Adrenal gland (tissue), 5 donors: ENCODE measurements at regions not wholly inside any gene's neighbourhood (a gene's known extent, or its start where the extent isn't known, plus 50 kb on each side); places are given as distances from the start of the nearest gene placed in this dataset.

ENCODE experiments used
- POLR2A ChIP-seq, 2 donors: fragments of 450-650 bp; IDR thresholded peaks; one replicate each; pipeline ENCODE4 v1.6.1; 2017; ENCODE audit warnings: antibody characterized with exemption in 2 of 2, mild to moderate bottlenecking in 2 of 2, moderate library complexity in 1 of 2
- TF ChIP-seq, protein P1 (sequence below), 6 experiments: fragments of 450-650 bp in 4 of 6; fragments of 200-600 bp in 2 of 6; sonication (generic) in 1 of 6; IDR thresholded peaks; 1 replicate in 5 of 6; 2 replicates in 1 of 6; pipeline versions ENCODE4 v1.5.1 to v1.8.0; 2016 to 2021; ENCODE audit warnings: antibody characterized with exemption in 6 of 6, mild to moderate bottlenecking in 2 of 6, moderate library complexity in 1 of 6
- donor health status: DM: no; HTN: no; CAD: no.

- TF ChIP-seq, protein P1, sequence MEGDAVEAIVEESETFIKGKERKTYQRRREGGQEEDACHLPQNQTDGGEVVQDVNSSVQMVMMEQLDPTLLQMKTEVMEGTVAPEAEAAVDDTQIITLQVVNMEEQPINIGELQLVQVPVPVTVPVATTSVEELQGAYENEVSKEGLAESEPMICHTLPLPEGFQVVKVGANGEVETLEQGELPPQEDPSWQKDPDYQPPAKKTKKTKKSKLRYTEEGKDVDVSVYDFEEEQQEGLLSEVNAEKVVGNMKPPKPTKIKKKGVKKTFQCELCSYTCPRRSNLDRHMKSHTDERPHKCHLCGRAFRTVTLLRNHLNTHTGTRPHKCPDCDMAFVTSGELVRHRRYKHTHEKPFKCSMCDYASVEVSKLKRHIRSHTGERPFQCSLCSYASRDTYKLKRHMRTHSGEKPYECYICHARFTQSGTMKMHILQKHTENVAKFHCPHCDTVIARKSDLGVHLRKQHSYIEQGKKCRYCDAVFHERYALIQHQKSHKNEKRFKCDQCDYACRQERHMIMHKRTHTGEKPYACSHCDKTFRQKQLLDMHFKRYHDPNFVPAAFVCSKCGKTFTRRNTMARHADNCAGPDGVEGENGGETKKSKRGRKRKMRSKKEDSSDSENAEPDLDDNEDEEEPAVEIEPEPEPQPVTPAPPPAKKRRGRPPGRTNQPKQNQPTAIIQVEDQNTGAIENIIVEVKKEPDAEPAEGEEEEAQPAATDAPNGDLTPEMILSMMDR (IDR thresholded peaks at IDR 0.05), result no peak
- TF ChIP-seq POLR2A (IDR thresholded peaks at IDR 0.05), result no peak
Measured at GRCh38 chr5:3957658-3958057, 362.0 kb downstream of the IRX1 start.
